Gastrocnemius medialis (tissue), 4 donors: ENCODE measurements at regions not wholly inside any gene's neighbourhood (a gene's known extent, or its start where the extent isn't known, plus 50 kb on each side); places are given as distances from the start of the nearest gene placed in this dataset.

ENCODE experiments used
- POLR2A ChIP-seq, 2 donors: fragments of 450-650 bp; IDR thresholded peaks; one replicate each; pipeline ENCODE4 v1.6.1; 2017; ENCODE audit warnings: antibody characterized with exemption in 2 of 2, mild to moderate bottlenecking in 2 of 2, moderate library complexity in 2 of 2
- TF ChIP-seq, protein P1 (sequence below), 5 experiments: fragments of 450-650 bp in 3 of 5; fragments of 200-600 bp in 2 of 5; sonication (generic) in 2 of 5; IDR thresholded peaks in 4 of 5; conservative IDR thresholded peaks in 1 of 5; 1 replicate in 4 of 5; 2 replicates in 1 of 5; pipeline ENCODE4 v1.5.1; 2016 to 2019; ENCODE audit warnings: antibody characterized with exemption in 5 of 5, mild to moderate bottlenecking in 3 of 5, moderate library complexity in 3 of 5

DNA sequence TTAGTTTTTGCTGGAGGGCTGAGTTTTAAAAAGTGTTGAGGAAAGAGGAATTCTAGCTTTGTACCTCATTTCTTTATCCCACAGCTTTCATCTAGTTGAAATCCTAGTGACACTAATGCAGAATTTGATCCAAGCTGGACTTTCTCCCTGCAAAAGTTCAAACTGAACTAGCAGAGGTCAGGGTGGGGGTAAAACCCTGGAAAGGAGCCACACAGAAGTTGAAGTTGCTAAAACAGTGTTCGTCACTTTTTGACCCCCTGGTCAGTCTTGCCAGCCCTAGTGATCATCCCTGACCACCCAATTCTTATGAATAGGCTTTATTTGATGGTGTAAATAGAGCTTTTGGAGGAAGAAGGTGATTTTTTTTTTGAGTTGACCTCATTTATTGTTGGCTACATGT lies 390.4 kb downstream of the TMEM38B start:
- TF ChIP-seq, protein P1, sequence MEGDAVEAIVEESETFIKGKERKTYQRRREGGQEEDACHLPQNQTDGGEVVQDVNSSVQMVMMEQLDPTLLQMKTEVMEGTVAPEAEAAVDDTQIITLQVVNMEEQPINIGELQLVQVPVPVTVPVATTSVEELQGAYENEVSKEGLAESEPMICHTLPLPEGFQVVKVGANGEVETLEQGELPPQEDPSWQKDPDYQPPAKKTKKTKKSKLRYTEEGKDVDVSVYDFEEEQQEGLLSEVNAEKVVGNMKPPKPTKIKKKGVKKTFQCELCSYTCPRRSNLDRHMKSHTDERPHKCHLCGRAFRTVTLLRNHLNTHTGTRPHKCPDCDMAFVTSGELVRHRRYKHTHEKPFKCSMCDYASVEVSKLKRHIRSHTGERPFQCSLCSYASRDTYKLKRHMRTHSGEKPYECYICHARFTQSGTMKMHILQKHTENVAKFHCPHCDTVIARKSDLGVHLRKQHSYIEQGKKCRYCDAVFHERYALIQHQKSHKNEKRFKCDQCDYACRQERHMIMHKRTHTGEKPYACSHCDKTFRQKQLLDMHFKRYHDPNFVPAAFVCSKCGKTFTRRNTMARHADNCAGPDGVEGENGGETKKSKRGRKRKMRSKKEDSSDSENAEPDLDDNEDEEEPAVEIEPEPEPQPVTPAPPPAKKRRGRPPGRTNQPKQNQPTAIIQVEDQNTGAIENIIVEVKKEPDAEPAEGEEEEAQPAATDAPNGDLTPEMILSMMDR (IDR thresholded peaks at IDR 0.05 in 4 of 5, conservative IDR thresholded peaks at IDR 0.05 in 1 of 5): no peak
- TF ChIP-seq POLR2A (IDR thresholded peaks at IDR 0.05): no peak
